Forelimb muscle (tissue), 1 donor: ENCODE measurements at regions not wholly inside any gene's neighbourhood (a gene's known extent, or its start where the extent isn't known, plus 50 kb on each side); places are given as distances from the start of the nearest gene placed in this dataset.

Source experiments
- DNase-seq: peaks from one replicate; pipeline ENCODE4 v3.0.0-alpha.2; 2013; ENCODE audit warnings: low read depth

DNA sequence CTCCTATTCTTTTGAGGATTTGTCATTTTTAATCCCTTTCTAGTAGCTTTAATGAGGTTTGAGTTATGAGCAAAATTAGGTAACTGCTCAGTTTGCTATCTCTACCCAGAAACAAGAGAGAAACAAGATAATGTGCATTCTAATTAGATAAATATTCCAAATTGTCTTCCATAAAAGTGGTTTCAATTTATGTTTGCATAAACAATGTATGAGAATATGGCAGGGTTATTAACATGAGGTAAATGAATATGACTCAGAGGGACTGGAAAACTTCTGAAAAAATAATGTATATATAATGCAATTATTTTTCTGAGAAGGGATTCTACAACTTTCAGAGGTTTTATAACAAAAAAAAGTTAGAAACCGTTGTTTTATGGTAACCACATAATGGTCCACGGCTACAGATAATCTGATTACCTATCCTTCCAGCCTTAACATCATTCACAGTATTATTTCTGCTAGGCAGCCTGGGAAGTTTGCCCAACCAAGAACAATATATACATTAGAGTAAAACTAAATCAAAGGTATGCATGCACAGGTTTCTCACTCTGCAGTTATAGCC, 101.2 kb downstream of the CRPPA start:
- no peak for DNase-seq

DNA sequence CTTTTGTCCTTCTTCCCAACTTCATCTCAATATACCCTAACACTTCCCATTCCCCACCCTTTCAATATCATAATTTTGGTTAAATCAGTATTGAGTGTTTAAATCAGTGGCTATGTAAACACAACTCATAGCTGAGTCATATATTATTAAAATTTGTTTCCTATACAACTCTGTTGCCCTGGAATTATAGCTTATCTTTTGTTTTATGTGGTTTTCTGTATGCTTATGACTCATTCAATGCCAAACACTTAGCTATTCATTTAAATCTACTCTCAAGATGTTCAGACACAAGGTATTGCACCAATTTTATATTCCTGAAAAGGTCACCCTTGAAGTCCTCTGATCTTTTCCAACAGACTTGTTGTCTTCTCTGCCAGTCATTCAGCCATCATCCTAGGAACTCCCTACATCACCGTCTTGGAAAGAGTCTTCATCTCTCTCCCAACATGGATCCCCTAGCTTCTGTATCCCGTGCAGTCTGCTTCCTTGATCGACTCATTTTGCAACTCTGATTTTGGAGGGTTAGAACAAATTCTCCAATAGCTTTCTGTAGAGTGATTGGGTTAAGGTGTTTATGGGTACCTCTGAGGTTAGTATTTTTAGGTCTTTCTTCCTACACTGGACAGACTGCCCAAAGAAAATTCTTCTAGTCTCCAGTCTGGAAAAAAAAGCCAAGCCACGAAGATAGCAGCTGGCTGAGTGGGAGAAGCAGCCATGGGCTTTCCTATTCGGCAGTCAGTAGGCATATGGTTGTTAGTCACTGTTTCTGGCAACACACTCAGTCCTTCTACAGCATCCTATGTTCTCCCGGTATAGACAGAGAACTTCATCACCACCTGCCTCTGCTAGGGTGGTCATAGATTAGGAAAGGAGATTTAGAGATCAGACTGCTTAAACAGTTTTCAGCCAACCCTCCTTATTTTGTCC, 102.1 kb downstream of the CRPPA start:
- DNase-seq, result no peak

DNA sequence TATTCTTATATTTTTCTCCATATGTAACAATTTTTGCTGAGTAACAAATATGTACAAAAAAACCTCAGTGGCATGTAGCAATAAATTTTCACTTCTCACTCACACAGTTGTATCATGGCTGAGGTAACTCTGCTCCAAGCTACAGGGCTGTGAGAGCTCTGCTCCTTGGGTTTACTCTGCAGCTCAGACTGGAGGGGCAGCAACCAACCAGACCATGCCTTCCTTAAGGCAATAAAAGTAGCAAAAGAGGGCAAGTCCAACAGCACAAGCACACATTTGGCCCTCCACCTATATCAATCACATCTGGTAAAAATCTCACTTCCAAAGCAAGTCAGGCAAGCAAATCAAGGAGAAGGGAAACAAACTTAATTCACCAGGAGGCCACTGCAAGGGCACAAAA, 102.9 kb downstream of the CRPPA start:
- no peak for DNase-seq

DNA sequence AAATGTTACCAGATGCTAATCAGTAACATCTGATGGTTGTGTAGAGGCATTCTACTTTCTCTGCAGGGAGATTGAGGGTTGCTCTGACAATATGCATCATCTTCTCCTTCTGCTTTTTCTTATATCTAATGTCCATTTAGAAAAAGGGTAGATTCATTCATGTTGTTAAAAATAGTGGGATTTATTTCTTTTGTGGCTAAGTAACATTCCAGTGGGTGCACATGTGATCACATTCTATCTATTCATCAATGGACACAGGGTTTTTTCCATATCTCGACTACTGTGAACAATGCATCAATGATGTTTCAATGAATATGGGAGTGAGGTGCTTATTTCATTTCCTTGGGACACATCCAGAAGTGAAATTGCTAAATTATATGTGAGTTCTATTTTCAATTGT, 103.9 kb downstream of the CRPPA start:
- DNase-seq, result no peak

DNA sequence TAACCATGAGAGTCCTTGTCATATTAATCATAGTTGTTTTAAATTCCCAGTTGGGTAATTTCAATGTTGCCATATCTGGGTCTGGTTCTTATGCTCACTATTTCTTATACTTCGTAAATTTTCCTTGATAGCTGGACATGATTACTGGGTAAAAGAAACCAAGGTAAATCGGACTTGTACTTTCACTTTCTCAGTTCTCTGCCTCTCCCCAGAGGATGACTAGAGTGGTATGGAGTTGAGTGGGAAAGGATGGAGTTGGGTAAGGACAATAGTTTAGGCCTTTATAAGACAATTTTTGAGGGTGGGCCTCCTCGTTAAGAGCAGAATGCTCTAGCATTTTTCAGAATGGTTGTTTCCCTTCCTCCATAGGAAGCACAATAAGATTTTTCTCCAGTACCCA, 106.1 kb downstream of the CRPPA start:
- DNase-seq, result no peak

DNA sequence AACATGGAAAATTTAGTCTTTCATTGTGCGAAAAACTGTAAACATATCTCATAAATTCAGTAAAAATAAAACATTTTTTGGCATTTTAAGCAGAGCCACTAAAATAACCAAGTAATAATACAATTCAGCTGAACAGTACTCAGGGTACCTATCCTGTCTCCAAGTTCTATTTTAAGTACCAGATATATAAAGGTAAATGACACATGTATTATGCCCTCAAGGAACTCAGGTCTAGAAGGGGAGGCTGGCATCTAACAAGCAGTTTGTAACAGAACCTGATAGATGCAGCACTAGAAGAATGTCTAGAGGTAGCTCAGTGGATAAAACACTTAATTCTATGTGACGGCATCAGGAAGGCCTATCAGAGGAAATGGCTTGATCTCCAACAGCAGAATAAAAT, 112.2 kb downstream of the CRPPA start:
- no peak for DNase-seq

DNA sequence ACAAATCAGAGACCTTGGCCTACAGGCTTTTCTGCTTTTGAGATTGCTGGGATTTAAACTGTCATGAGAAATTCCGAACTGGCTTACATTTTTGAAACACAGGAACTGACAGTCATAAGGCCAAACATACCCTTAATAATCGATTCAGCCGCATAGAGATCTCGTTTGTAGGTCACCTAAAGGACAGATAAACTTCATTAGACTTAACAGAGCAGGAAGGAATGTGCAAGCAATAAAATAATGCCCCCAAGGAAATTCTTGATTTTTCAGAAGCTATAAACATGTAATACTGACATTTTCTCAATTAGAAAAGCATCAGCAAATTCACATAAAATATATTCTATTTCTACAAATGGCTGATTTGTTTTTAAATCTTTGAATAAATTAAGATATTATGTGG, 120.0 kb downstream of the CRPPA start:
- no peak for DNase-seq

DNA sequence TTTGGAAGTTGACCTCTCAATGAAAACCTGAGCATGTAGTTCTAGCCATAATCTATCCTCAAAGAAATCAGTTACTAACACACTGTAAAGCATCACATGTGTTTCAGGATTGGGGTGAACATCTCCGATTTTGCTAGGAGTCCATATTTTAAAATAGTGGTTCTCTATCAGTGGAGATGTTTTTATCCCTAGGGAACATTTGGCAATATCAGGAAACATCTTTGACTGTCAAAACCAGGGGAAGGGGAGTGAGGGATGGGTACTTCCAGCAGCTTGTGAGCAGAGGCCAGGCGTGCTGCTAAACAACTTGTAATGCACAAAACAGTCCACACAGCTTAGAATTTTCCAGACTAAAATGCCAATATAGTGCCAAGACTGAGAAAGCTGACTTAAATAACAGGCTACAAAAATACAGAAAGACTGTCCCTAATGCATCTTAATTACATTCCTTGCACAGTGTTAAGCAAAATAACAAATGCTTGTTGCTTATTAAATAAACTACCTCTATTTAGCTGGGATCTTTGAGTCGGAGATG, 120.9 kb downstream of the CRPPA start:
- no peak for DNase-seq

DNA sequence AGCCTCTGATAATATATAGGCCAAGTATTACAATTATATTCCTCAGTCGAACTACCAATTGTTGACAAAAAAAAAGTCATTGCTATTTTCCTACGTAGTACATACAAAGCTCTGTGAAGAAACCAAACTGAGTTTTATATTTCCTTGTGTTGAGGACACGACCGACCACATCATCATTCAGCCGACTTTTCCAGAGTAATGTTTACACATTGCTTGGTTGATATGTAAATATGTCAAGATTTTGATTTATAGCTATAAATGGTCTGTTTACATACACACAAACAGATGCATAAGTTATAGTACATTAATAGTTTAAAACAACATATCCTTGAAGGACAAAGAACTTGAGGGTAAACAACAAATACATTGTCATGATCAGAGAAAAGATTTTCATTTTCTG, 121.5 kb downstream of the CRPPA start:
- no peak for DNase-seq

DNA sequence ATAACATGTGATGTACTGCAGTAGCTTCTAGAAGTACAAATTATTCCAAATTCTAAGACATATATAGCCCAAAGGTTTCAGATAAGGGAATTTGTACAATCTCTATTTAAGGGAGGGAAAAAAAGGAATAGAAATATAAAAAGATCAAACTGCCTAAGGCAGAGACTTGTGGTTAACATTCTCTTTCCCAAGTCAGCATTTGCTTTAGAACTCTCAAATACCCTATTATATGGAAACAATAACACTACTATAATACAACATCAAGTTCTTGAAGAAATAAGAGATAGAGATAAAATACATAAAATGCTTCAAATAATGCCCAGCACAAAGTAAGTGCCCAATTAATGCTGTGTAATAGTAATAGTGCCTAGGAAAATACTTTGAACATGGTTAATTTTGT, 123.1 kb downstream of the CRPPA start:
- DNase-seq, result no peak

DNA sequence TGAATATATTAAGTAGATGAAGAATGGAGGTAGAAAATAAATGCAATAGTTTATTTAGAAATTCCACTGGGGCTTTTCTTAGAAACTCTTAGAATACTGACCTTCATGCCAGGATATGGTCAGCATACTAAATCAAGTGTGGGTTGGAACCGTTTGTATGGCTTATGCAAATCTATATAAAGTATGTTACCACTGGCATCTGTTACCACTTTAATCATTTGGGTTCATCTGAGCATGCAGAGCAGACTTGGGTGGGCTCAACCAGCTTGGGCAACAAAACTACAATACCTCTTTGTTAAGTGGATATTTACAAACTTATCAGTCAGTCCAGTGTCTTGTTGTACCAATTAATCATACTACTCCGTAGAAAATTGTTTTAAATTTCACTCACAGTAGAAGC, 125.8 kb downstream of the CRPPA start:
- DNase-seq, result no peak

DNA sequence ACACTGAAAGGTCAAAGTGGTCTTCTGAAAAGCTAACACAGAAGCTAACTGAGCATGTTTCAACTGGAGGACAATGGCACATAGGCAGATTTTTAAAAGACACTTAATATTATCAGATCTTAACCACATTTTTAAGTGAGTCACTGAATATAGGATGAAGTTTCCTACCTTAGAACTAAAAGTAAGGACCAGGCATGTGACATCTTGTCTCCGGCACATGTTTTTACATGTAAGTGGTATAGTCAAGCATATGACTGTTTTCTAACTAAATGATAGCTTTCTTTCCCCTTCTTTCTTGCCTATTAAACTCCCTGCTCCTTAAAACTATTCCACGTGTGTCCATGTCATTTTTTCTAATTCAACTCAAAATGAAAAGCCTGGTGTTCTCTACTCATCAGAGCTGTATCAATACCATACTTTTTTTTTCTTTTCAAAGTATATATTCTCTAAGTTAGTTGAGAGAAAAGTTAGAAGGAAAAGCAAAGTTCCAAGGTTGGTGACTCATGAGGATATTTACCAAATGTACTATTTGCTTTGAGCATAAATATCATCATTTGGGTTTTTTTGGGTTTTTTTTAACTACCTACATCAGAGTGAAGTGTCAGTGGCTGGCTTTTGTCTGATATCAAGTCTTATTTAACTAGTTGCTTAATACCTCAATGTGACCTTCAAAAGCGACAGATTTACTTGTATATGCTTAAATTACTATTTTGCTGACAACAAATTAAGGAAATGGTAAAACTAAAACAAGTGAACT, 127.5 kb downstream of the CRPPA start:
- no peak for DNase-seq

DNA sequence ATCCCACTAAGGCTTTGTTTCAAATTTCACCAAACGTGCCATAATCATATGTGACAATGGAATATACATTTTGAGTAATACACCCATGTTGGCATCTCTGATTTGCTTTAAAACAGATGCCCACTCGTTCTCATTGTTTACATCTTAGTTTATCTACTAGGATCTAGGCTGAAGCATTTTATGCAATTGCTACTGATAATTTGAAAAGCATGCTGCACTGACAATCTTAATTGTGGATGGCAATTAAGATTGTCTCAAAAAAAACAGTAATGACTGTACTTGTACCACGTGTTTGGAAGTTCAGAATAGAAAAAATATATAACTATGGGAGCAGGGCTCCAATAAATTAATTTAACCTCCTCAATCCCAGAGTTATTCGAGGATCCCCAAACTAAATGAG, 136.8 kb downstream of the CRPPA start:
- DNase-seq, result no peak

DNA sequence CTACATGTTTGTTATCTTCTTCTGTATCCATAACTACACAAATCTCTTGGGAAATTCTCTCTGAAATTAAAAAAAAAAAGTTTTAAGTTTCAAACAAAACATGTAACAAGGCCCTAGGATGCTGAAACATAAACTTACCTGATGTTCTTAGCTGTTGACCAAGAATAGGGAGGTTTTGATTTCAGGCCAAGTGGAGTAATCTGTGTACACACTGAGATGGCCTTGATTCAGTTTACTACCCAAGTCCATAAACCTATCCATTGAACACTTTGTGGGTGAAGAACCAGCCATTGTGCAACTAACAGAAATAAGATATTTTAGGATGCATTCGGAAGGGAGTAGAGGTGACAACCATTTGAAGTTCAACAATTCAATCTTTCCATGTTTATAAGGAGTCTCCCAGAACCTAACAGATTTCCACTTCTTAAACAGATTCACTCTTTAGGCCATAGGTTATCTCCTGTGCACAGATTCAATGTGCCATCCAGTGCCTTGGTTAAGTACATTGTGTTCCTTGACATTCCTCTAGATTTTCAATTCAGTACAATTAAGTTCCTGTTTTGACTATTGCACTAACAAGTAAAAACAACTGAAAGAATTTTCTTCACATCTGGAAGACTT, 143.1 kb downstream of the CRPPA start:
- no peak for DNase-seq

DNA sequence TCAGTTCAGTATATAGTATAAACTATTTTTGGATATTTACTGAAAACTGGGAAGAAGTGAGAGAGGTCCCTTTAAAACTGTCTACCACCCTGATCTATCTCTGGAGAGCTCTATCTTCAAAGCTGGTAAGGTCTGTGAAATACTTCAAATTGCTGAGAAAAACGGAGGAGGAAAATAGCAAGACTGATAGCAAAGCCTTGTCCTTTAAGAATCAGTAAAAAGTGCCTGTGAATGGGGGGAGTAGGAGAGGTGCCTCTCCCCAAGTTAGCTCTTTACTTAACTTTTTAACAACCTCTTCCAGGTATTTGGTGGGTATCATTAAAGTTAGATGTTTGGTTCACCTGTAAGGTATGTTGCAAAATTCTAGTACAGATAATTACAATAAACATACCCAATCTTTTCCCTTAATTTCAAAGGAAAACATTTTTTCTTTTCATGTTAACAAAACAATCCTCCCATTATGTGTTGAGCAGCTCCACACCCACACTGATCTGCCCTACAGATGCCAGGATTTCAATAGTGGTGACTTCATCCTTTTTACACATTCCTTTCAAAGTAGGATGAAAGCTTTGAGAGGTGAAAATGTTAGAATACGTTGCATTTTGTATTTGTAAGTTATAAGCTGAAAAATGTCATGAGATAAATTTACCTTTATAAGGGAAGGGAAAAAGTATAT, 149.2 kb downstream of the CRPPA start:
- no peak for DNase-seq

DNA sequence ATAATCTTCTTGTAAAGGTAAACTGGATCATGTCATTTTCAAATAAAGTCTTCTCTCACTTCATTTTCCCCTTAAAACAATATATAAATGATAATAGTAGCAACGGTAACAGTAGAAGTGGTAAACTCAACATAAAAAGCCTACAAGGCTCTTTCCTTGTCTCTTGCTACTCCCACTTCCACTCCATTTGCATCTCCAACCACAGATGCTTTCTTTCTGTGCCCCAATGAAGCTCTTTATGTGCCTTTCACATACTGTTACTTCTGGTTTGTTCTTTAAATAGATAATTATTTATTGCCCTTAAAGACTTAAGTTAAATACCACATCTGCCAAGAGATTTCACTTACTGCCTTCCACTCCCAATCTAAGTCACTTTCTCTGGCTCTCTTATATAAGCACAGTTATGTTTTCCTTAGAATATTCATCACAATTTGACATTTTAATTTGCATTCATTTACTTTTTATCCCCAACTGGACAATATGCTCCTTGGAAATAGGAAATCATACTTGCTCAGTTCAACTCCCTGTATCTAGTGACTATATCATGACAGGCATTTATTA, 149.9 kb downstream of the CRPPA start:
- no peak for DNase-seq

DNA sequence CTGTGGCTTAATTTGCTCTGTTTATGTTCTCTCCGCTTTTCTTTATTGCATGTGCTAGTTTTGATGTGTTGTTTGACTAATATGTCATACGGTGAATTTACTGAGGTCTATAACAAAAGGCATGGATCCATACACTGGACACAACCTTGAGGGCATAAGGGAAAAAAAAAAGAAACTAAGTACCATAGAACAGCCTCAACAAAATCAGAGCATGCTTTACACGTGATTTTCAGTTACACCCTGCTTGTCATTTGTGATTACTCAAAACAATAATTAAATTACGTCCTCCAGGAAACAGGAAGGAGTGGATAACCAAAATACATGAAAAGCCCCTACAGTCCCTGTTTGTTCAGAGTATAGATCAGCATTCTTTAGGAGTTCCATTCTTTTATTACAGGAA, 150.5 kb downstream of the CRPPA start:
- DNase-seq, result no peak

DNA sequence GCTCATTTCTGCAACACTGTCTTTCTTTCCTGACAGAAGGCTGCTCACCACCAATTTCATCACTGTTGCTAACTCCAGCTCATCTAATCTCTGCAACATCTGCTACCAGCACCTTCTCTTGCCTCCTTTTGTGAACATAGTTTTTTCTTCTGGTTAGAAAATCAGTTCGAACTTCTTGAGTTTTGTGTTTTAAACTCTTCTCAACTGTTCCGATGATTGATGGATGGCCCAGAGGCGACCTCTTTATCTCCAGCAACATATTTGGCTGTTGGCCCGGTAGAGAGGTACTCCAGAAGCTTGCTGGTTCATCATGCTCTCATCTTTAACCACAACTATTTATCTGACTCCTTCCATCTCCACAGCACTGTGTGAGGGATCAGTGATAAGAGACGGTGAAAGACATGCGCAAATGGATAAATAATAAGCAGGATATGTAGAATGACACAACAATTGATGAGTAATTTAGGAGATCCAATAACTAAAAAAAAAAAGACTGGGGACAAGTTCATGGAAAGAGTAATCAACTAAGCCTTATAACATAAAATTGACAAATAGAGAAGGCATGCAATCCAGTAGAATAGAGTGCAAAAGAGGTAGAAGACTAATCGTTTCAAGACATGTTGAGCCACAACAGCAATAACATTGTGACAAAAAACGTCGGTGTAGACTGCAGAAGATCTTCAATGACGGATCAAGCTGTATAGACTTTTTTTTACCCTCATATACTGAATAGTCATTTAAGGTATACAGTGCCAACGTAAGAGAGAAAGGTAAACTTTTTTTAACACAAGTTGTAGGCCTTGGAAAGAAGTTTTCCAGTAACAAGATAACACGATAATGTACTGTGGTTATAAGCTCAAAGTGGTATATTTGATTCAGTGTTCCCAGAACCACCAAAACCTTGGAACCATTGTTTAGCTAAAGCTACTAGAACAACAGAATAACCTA, 152.2 kb downstream of the CRPPA start:
- no peak for DNase-seq

DNA sequence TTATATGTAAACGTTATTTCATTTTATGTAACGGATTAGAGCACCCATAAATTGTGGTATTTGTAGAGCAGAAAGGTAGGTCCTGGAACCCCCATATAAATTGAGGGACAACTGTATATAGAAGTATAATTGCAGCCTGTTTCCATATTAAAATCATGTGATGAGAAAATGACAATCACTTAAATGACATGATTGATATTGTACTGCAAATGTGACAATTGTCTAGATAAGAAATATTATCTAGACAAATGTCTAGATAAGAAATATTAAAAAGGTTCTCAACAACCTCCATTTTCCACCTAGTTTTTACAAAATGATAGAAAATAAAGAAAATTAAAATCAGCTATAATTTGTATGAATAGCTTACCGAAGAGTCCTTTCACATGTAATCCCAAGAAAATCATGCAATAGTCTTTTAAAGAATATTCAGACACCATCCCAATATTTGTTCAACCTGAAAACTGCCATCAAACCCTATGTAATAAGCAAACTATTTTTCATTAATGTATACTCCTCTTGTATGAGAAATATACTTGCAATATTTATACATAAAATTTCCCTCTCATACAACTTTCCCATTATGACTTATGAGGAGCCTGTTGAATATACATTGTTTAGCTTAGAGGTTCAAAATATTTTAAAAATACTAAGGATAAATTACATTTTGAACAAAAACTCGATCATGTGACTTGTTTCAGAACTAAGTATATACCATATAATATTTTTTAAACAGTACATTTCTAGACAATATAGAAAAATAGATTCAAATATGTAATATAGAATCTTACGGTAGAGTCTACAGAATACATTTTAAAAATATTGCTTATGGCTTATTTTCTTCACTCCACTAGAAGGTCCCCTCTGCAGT, 153.2 kb downstream of the CRPPA start:
- no peak for DNase-seq
